NOMO-1 treated with DMSO at 0.1 percent for 48 hours (cell line): ENCODE measurements at regions not wholly inside any gene's neighbourhood (a gene's known extent, or its start where the extent isn't known, plus 50 kb on each side); places are given as distances from the start of the nearest gene placed in this dataset.

ENCODE experiments used
- DNase-seq: peaks from one replicate; lab custom pipeline; 2025; ENCODE audit not compliant: unreplicated experiment; lab: John Stamatoyannopoulos, UW

DNA sequence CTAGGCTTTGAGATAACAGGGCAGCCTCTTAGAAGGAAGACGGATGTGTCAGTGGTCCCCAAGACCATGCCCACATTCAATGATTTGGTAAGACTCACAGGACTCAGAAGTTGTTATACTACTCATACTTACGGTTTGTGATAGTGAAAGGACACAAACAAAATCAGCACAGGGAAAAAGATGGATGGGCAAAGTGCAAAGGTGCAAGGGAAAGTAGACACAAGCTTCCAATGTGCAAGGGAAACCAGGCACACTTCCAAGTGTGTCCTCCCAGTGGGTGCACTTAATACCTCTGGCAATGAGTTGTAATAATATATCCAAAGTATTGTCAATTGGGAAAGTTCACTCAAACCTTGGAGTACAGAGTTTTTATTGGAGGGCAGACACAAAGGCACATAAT, 53.8 kb upstream of the VCX start:
- no peak for DNase-seq

DNA sequence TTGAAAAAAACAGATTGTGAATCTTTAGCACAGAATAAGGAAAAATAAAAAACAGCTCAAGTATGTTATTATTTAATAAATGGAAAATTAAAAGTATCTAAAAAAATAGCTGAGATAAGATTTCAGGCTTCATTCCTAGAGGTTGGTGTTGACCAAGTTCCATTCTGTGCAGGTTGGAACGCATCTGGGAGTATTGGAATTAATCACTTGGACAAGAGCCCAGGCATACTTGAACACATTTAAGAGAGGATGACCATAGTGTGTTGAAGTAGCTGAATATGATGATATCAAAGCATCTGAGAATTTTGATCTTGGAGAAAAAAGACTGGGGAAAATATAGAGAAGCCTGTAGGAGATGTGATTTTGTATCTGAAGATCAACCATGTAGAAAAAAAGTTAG, 54.6 kb upstream of the VCX start:
- no peak for DNase-seq

DNA sequence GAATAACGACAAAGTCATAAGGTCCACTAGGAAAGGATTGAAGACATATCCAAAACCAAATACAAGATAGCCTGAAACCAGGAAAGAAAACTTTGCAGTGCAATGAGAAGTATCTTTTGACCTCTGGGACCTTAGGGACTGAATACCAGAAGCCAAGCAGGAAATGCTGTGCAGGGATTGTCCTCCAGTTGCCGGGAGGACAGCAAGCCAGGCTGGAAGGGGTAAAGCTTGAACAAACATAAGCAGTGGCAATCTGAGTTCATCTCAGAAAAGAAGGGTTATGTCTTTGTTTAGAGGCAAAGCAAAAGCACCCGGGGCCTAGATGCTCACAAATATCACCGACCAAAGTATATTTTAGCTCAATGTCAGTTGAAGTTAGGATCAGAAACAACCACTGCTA, 55.3 kb upstream of the VCX start:
- no peak for DNase-seq

DNA sequence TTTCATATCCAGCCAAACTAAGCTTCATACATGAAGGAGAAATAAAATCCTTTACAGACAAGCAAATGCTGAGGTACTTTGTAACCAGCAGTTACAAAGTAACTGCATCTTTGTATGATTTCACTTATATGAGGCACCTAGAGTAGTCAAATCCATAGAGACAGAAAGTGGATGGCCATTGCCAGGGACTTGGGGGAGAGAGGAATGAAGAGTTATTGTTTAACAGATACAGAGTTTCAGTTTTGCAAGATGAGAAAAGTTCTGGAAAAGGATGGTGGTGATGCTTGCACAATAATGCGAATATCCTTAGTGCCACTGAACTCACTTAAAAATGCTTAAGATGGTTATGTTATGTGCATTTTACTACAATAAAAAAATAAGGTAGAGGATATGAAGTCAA, 58.4 kb upstream of the VCX start:
- no peak for DNase-seq

DNA sequence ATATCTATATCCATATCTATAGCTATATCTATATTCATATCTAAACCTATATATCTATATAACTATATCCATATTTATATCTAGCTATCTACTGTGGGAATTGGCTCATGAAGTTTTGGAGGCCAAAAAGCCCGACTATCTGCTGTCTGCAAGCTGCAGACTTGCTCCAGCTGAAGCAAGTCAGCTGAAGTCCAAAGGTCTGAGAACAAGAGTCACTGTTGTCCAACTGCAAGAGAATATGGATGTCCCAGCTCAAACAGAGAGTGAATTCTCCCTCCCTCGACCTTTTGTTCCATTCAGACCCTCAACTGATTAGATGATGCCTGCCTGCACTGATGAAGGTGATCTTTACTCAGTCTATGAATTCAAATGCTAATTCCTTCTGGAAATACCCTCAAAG, 63.3 kb upstream of the VCX start:
- no peak for DNase-seq

DNA sequence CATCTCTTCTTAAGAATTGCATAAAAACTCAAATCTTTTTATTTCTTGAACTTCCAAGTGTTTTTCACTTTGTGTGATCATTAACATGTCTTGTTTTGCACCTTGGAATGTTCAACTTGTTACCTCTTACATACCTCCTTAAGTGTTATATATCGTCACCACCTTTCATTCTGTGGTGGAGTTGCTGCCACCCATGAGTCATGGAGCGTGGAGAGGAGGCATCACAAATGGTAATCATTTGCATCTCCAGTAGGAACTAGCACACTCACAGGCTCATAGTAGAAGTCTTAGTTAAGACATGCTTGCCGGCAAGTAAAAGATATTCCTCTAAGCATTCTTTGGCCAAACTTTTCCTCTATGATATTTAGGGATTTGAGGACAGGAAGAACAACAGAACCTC, 67.0 kb upstream of the VCX start:
- no peak for DNase-seq

DNA sequence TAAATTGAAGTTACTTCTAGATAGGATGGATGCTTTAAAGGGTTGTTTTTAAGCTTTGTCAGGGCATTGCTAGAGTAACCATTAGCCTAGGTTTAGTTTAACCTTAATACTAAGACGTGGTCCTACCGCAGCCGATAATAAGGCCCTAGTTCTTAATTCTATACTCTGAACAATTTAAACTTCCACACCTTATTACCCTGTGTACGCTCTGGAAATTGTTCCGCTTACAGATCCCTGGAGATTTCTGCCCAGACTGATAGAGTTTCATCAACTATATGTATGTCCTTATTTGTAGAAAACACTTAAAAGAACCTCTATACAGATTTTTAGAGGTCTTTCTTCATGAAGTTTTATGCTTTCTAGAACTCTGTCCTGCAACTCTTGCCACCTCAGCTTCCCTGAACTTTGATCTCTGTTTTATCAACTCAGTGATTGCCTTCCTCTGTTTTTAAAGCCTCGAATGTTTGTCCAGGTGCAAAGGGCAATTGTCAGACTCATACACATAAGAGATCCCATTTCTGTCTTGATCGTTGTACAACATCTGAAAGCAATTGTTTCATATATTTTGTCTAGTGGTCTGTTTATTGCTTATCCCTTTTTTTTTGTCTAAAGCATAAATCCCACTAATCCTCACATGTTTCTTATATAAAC, 71.1 kb upstream of the VCX start:
- DNase-seq: no peak

DNA sequence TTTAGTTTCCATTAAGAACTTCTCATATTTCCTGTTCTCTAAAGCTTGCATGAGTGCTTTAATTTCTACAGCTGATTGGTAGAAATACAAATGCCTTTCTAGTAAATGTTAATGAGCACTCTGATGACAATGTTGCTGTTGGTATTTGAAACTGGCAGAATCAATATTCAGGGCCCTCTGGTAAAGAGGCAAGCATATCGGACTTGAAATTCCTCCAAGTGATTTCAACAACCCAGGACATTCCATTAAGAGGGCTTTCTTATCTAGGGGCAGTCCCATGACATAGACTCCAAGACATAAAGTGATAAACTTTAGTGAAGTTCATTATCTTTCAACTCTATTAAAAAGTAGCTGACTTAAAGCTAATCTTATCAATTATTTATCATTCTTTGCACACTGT, 83.1 kb upstream of the VCX start:
- DNase-seq: no peak

DNA sequence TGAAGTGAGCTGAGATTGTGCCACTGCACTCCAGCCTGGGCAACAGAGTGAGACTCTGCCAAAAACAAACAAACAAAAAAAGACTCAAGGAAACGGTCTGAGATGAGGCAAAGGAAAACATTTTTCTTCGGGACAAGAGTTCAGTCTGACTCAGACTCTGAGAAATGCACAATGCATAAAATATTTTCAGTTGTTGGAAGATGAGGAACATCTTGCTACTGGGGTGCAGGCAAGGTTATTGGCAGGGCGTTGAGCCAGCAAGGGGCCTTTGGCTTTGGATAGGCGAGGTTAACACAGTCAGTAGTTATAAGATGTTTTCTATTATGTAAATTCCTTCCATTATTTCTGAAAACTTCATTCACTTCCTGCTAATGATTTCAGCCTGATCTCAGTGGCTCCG, 96.1 kb upstream of the VCX start:
- no peak for DNase-seq

DNA sequence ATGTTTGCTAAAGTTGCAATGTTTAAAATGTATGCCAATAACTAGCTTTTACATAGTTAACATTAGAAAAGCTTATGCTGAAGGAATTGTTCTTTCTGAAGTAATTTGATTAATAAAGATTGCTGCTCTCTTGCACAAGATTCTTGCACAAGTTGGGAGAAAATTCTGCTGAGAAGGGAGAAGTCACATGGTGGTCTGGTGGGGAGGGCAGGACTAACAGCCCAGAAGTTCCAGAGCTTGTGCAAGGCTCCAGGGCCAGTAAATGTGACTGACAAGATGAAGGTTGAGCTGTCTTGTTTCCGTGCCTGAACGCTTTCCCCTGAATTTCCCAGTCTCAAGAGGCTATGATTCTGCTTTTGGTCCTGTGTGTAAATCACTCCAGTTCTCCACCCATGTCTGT, 112.9 kb upstream of the VCX start:
- DNase-seq: no peak

DNA sequence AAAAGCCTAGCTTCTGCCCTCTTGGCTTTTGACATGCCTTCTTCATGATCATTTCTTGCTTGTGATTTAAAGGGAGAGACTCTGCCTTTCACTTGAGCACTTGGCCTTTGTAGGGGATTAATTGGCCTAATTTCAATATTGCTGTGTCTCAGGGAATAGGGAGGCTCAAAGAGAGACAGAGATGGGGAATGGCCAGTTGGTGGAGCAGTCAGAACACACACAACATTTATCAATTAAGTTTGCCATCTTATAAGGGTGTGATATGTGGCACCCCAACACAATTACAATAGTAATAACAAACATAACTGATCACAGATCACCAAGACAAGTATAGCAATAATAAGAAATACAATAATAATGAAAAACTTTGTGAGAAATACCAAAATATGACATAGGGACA, 122.5 kb upstream of the VCX start:
- no peak for DNase-seq

DNA sequence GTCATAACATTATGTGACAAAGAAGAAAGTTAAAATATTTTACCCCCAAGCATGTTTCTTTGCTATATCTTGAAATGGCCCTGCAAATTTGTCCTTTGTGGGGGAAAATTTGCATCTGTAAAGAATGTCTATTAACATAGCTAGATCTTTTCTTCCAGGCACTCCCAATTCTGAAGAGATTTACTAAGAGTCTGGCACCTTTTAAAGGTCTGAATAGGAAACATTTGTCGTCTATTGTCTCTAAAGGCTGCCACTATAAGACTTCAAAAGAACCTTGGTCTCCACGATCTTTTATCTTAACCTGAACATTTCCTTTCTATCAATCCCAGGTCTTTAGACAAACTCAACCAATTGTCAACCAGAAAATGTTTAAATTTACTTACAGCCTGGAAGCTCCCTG, 128.6 kb upstream of the VCX start:
- DNase-seq: no peak

DNA sequence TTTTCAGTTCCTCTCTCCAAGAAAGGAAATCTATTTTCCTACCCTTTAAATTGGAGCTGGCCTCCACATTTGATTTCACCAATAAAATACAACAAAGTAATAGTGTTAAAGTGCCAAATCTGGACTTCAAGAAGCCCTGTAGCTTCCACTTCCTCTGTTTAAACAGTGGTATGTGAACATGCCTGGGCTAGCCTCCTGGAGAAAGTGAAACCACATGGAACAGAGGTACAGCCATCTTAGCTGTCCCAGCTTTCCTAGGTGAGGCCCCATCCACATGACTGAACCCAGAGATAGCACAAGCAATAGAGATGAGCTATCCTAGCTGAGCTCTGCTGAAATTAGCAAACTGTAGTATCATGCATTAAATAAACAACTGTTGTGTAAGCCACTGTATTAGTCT, 131.8 kb upstream of the VCX start:
- no peak for DNase-seq

DNA sequence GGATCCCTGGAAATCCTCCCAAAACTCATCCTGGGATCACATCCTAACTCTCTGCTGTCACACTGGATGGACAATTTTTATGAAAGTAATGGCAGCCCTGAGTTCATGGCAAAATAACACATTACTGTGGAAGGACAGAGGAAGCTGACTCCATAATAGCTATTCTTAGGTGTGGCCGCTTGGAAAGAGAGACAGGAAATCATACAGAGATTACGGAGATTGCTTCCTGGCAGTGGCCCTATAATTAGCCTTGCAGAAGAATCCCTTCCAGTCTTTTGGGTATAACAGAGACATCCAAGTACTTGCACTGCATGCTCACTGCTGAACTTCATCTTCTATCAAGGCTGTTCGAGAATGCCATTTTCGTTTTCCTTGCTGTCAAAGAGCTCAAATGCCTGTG, 133.1 kb upstream of the VCX start:
- DNase-seq: no peak

DNA sequence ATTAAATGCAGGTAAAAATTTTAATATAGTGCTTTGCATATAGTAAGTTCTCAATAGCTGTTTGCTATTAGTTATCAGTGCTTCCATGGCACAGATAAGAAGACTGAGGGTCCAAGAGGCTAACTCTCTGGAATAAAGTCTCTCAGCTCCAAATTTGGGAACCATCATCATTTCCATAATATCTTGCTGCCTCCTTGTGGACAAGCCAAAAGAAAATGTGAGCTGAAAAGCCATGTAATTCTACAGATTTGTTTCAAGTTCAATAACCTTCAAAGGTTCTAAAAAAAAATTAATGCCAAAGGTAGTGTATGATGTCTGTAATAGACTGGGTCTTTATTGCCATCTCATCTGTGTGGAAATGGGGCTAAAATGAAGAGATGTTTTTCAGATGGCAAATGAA, 136.9 kb upstream of the VCX start:
- no peak for DNase-seq

DNA sequence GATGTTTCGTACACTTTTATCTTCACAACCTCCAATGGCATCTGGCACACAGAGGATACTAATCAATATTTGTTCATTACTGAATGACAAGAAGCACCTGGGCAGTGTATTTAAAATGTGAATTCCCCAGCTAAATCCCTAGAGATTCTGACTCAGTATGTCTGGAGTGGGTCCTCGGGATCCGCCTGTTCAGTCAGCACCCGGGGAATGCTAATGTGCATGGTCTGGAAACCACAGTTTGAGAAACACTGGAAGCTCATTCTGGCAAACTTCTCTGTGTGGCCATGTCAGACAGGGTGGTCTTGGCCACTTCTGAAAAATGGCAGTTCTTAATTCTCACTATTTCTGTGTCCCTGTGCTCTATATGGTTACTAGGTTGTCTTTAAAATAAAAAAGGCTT, 138.8 kb upstream of the VCX start:
- no peak for DNase-seq

DNA sequence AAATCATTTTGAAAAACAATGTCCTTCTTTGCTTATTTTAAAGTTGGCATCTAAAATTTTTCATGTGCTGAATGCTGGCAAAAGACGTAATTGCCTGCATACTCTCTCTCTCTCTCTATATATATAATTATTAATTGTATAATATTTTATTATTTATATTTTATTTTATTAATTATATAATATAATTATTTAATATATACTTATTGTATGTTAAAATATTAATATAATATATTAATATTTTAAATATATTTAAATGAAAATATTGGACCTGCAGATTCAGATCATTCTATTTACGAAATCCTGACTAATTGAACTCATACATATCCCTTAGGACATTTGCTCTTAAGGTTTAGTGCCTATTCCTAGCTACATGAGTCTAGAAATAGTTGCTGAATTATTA, 144.7 kb upstream of the VCX start:
- no peak for DNase-seq

DNA sequence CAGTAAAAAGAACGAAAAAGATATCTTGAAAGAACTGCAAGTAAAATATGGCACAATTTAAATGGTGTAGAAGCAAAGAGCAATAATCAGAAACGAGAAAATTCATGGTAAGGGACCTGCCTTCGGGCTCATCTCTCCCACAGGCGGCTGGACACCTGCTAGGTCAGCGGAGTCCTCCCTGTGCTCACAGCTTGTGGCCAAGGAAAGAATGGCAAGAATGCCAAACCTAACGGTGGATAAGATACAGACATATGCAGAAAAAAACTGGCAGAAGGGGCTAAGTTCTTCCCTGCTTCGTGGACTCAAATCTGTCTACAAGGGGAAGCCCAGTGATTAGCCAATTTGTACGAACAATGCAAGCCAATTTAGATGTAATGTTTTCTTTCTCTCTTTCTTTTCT, 152.1 kb upstream of the VCX start:
- DNase-seq: no peak

DNA sequence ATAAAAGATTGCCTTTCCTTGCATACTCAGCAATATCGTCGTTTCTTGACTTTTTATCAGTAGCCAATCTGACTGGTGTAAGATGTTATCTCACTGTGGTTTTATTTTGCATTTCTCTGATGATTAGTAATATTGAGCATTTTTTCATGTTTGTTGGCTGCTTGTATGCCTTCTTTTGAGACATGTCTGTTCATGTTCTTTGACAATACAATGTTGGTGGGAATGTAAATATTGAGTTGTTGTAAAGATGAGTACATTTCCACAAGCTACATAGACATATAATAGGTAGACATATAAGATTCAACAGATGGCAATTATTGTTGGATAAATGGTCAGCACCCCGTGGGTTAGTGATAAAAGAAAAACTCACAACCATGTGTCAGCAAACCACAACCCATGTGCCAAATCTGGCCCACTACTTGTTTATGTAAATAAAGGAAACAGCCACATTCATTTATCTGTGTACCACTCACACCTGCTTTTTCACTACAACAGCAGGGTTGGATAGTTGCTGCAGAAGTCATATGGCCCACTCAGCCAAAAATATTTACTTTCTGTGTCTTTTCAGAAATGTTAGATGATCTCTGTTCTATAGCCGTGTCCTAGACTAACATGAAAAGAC, 153.1 kb upstream of the VCX start:
- DNase-seq: no peak

DNA sequence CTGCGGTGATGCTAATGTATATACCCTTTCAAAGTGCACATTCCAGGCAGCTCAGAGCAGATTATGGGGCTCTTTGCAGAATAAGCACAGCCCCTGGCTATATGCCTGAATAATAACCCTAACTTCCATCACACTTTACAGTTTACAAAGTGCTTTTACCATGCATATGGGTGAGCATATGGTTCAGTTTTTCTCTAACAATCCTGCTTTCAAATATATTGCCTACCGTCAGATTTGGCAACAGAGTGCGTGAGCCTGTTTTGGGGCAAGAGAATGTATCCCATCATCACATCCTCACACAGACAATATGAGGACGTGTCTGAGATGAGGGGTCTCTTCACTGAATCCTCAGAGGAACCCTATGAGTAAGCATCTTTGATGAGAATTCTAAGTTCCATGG, 162.8 kb upstream of the VCX start:
- DNase-seq: no peak

DNA sequence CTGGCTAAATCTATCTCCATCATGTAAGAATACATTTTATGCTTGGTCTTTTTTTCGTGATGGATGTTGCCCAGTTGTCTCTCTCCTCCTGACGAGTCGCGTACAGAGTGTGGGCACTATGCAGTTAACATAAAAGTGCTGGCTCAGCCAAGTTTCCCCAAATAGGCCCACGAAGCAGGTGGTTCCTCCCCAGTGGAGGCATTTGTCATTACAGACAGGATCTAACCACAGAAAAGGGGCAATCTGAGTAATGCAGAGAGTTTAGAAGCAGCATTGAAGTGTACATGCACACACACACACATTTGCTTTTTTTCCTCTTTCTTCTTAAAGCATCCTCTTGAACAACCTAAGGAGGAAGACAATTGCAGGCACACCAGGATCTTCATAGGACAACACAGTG, 188.7 kb upstream of the VCX start:
- DNase-seq: no peak

DNA sequence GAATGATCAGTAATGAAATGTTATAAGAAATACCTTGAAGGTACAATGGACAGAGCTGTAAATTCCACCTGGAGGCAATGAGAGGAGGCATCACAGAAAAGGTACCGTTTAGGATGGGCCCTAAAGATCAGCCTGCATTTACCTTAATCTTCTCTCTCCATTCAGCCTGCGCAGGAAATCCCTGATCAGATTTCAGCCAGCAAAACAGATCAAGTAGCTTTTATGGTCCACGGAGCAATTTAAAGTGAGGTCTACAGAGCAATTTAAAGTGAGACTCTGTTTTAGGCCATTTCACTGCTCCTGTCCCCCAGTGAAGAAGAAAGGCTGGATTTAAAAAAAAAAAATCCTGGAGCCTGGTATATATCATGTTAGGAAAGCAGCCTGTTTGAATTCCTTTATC, 195.1 kb upstream of the VCX start:
- no peak for DNase-seq

DNA sequence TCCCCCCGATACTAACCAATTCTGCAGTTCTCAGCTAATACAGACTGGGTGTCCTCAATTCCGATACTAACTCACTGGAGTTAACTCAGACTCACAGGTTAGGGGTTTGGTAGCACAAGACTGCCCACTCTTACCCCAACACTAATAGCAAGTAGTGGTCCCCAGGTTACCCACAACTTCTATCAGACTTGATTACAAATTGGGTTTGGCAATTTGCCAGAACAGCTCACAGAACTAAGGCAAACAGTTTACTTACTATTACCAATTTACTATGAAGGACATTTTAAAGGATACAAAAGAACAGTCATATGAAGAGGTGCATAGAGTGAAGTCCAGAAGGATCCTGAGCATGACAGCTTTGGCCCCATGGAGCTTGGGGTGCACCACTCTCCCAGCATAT, 201.8 kb upstream of the VCX start:
- no peak for DNase-seq
